SK-N-SH (cell line): ENCODE measurements at regions not wholly inside any gene's neighbourhood (a gene's known extent, or its start where the extent isn't known, plus 50 kb on each side); places are given as distances from the start of the nearest gene placed in this dataset.

Source experiments
- CTCF ChIA-PET: fragments of 300-600, 350-600 bp; formaldehyde crosslinking; extraction: SDS; loops from one replicate; lab custom pipeline; 2021; lab: Yijun Ruan, JAX
- POLR2A ChIA-PET: fragments of 350-600 bp; sonication (Branson Sonifier 250); formaldehyde crosslinking; extraction: SDS; loops from one replicate; lab custom pipeline; 2020; ENCODE audit warnings: antibody characterized with exemption, inconsistent platforms; lab: Yijun Ruan, JAX
- DNase-seq: peaks from one replicate; pipeline ENCODE4 v3.0.0; 2012
- H2AFZ ChIP-seq: fragments of 200-600 bp; sonication (generic); 2 replicates; pipeline ENCODE4 v1.8.1; 2016; ENCODE audit warnings: antibody characterized with exemption, mild to moderate bottlenecking, low read depth
- H3F3A ChIP-seq: fragments of 200-600 bp; sonication (generic); replicated peaks from 2 replicates; pipeline ENCODE3; 2016; ENCODE audit warnings: antibody characterized with exemption, mild to moderate bottlenecking; ENCODE audit not compliant: insufficient read depth
- H3K27ac ChIP-seq, 2 experiments: fragments of 200-500 bp in 1 of 2; fragments of 200-600 bp in 1 of 2; sonication (Bioruptor generic) in 1 of 2; sonication (generic), shearing (Covaris generic) in 1 of 2; 2 replicates each; pipeline versions ENCODE4 v1.5.1 to v1.6.1; 2014 to 2016; ENCODE audit warnings: low read depth in 2 of 2, inconsistent platforms in 1 of 2, low read length in 1 of 2, mild to moderate bottlenecking in 1 of 2, mixed read lengths in 1 of 2
- H3K27me3 ChIP-seq: fragments of 200-600 bp; sonication (generic), shearing (Covaris generic); 2 replicates; pipeline ENCODE4 v1.6.1; 2016; ENCODE audit warnings: mixed run types; ENCODE audit not compliant: insufficient read depth
- H3K36me3 ChIP-seq, 2 experiments: fragments of 200-500 bp in 1 of 2; fragments of 200-600 bp in 1 of 2; sonication (Bioruptor generic) in 1 of 2; sonication (generic) in 1 of 2; replicated peaks in 1 of 2; 2 replicates each; pipeline versions ENCODE3 to v1.5.1; 2014 to 2016; ENCODE audit warnings: low read length in 1 of 2, mild to moderate bottlenecking in 1 of 2; ENCODE audit not compliant: insufficient read depth in 2 of 2, control insufficient read depth in 1 of 2
- H3K4me1 ChIP-seq, 2 experiments: fragments of 200-500 bp in 1 of 2; fragments of 200-600 bp in 1 of 2; sonication (Bioruptor generic) in 1 of 2; sonication (generic), shearing (Covaris generic) in 1 of 2; 2 replicates each; pipeline versions ENCODE4 v1.5.1 to v1.6.1; 2014 to 2016; ENCODE audit warnings: low read depth in 1 of 2, low read length in 1 of 2, mixed run types in 1 of 2; ENCODE audit not compliant: insufficient read depth in 2 of 2, control insufficient read depth in 1 of 2
- H3K4me2 ChIP-seq: fragments of 200-600 bp; sonication (generic), shearing (Covaris generic); 2 replicates; pipeline ENCODE4 v1.6.1; 2017; ENCODE audit warnings: mixed run types
- H3K4me3 ChIP-seq, 2 experiments: fragments of 200-500 bp in 1 of 2; fragments of 200-600 bp in 1 of 2; sonication (Bioruptor generic) in 1 of 2; sonication (generic), shearing (Covaris generic) in 1 of 2; 2 replicates each; pipeline versions ENCODE4 v1.5.1 to v1.8.1; 2014 to 2016; ENCODE audit warnings: low read depth in 2 of 2, inconsistent platforms in 1 of 2, low read length in 1 of 2, mild to moderate bottlenecking in 1 of 2, mixed read lengths in 1 of 2, moderate library complexity in 1 of 2
- H3K79me2 ChIP-seq: fragments of 200-600 bp; sonication (generic); 2 replicates; pipeline ENCODE4 v1.8.1; 2017; ENCODE audit warnings: mild to moderate bottlenecking; ENCODE audit not compliant: insufficient read depth
- H3K9ac ChIP-seq: fragments of 200-600 bp; sonication (generic); 2 replicates; pipeline ENCODE4 v1.6.1; 2017; ENCODE audit warnings: mixed run types
- H3K9me2 ChIP-seq: fragments of 200-600 bp; sonication (generic); 2 replicates; pipeline ENCODE4 v1.6.1; 2017; ENCODE audit warnings: mixed run types
- H3K9me3 ChIP-seq: fragments of 200-600 bp; sonication (generic); 2 replicates; pipeline ENCODE4 v1.6.1; 2017; ENCODE audit warnings: mixed run types, mild to moderate bottlenecking, moderate library complexity
- H4K20me1 ChIP-seq: fragments of 200-600 bp; sonication (generic); 2 replicates; pipeline ENCODE4 v1.6.1; 2017; ENCODE audit warnings: mild to moderate bottlenecking, mixed run types; ENCODE audit not compliant: insufficient read depth
- ELF1 ChIP-seq: IDR thresholded peaks from 2 replicates; pipeline ENCODE4 v1.4.0; 2012
- EZH2phosphoT487 ChIP-seq: fragments of 200-600 bp; sonication (generic); IDR thresholded peaks from 2 replicates; pipeline ENCODE4 v1.6.1; 2017; ENCODE audit warnings: low read depth, mixed run types, mild to moderate bottlenecking, antibody characterized with exemption, moderate library complexity, borderline replicate concordance
- FOSL2 ChIP-seq: IDR thresholded peaks from 2 replicates; pipeline ENCODE4 v1.4.0; 2012; ENCODE audit warnings: low read depth, mild to moderate bottlenecking, moderate library complexity, borderline replicate concordance
- FOXJ3 ChIP-seq: sonication (generic); formaldehyde crosslinking; IDR thresholded peaks from 2 replicates; pipeline ENCODE4 v1.5.1; 2020; ENCODE audit warnings: mild to moderate bottlenecking, missing genetic modification reagents
- MXI1 ChIP-seq: IDR thresholded peaks from 2 replicates; pipeline ENCODE4 v1.6.1; 2012; ENCODE audit warnings: mild to moderate bottlenecking, low read depth, low read length, improper control_type of control experiment
- NFIC ChIP-seq: IDR thresholded peaks from 2 replicates; pipeline ENCODE4 v1.4.0; 2012; ENCODE audit warnings: borderline replicate concordance
- NRF1 ChIP-seq: IDR thresholded peaks from 2 replicates; pipeline ENCODE4 v1.6.1; 2012; ENCODE audit warnings: low read depth, mild to moderate bottlenecking, low read length
- RAD21 ChIP-seq: IDR thresholded peaks from 2 replicates; pipeline ENCODE4 v1.6.1; 2012; ENCODE audit warnings: mild to moderate bottlenecking, low read length
- RFX5 ChIP-seq: IDR thresholded peaks from 2 replicates; pipeline ENCODE4 v1.6.1; 2012; ENCODE audit warnings: mild to moderate bottlenecking, improper control_type of control experiment, low read length
- WGBS: methylation state at CpG from one replicate; pipeline ENCODE4 v1.1.6; 2017; ENCODE audit warnings: low lambda C conversion rate; 5-methylcytosine and 5-hydroxymethylcytosine counted together
- TF ChIP-seq, protein P1 (sequence below): IDR thresholded peaks from 2 replicates; pipeline ENCODE4 v1.4.0; 2012; ENCODE audit warnings: low read depth, borderline replicate concordance

DNA sequence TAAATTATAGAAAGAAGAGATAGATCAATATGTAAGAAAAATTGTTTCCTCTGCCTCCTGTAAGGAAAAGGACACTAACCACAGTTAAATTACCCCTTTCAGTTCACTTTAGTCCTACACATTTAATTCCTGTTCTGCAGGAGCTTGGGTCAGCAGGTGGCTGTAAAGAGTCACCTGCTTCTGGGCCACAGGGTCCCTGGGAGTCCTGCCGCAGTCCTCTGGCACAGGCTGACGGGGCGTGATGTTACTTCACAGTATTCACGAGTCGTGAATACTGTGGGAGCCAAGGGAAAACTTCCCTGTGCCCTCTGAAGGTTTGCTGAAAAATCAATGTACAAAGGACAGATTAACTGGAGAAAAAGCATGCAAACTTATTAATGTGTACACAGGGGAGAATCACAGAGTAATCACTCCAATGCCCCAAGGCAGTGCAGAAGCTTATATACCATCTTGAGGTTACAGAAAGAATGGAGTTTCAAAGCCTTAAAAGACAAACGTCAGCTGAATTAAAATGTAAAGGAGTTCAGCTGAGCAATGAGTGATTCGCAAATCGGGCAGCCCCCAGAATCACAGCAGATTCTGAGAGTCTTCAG is 125.8 kb upstream of the TMTC4 start:
- Histone ChIP-seq H3K4me2 (no peak overlapping the region), H3K9me2 (no peaks in the 10 kb centered on the region), H3K4me3 (no peak overlapping the region), H3K27ac (no peak overlapping the region), H3K9me3 (no peaks in the 10 kb centered on the region), H3K36me3 (no peaks in the 10 kb centered on the region), H3K9ac (no peak overlapping the region), H3K27me3 (no peaks in the 10 kb centered on the region), H3F3A (no peaks in the 10 kb centered on the region), H4K20me1 (no peaks in the 10 kb centered on the region), H3K79me2 (no peaks in the 10 kb centered on the region), H3K4me1 (no peaks in the 10 kb centered on the region; a peak in 2 of 4 replicates), H2AFZ (no peak overlapping the region)
- ChIA-PET POLR2A (no interaction called here), CTCF (interaction anchor here (1.8 kb wide), 1 partner anchor 26 kb away, joined by 6 read pairs; no protein-coding TSS in a partner anchor)
- DNase-seq, result no peak
- TF ChIP-seq FOSL2, result no peak
- TF ChIP-seq ELF1, result no peak
- TF ChIP-seq, protein P1, sequence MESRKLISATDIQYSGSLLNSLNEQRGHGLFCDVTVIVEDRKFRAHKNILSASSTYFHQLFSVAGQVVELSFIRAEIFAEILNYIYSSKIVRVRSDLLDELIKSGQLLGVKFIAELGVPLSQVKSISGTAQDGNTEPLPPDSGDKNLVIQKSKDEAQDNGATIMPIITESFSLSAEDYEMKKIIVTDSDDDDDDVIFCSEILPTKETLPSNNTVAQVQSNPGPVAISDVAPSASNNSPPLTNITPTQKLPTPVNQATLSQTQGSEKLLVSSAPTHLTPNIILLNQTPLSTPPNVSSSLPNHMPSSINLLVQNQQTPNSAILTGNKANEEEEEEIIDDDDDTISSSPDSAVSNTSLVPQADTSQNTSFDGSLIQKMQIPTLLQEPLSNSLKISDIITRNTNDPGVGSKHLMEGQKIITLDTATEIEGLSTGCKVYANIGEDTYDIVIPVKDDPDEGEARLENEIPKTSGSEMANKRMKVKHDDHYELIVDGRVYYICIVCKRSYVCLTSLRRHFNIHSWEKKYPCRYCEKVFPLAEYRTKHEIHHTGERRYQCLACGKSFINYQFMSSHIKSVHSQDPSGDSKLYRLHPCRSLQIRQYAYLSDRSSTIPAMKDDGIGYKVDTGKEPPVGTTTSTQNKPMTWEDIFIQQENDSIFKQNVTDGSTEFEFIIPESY, result no peak
- no peak for TF ChIP-seq EZH2phosphoT487
- TF ChIP-seq NFIC, result no peak
- TF ChIP-seq RAD21, result no peak
- no peak for TF ChIP-seq FOXJ3 (CRISPR knock-in tag)
- TF ChIP-seq RFX5, result no peak
- no peak for TF ChIP-seq NRF1
- 76% methylated on average over 8 of the region's 8 CpGs for WGBS

DNA sequence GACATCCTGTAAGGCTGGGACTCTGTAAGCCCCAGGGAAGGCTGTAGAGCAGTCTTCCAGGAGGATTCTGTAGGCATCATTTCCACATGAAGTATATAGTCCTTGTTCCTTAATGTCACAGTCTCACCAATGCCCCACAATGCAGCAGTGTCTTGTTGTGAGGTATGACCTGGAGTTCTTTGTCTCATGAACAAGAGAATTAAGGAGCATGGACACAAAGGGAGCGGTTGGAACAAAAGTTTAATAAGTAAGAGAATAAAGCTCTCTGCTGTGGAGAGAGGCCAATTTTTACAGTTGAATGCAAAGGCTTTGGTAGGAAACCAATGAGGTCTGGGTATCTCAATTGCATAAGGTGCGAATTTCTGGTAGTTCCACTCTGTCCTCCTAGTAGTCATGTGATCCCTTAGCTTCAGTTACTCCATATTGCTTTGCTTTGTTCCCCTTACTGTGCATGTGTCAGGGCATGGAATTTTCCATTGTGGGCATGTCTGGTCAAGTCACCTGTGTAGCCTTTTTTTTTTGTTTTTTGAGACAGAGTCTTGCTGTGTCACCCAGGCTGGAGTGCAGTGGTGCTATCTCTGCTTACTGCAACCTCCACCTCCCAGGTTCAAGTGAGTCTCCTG is 124.3 kb upstream of the TMTC4 start:
- no peaks in the 10 kb centered on the region for H3K27me3 ChIP-seq
- CTCF ChIA-PET, result no interaction called here
- no peak overlapping the region for H2AFZ ChIP-seq
- H3K27ac ChIP-seq, result no peak overlapping the region
- H3K9me3 ChIP-seq, result no peaks in the 10 kb centered on the region
- no peaks in the 10 kb centered on the region for H3K79me2 ChIP-seq
- H3K4me1 ChIP-seq, result no peaks in the 10 kb centered on the region; a peak in 2 of 4 replicates
- TF ChIP-seq MXI1 (no peak), EZH2phosphoT487 (no peak), NRF1 (no peak)
- TF ChIP-seq, all 33 proteins: peak for 0
- POLR2A ChIA-PET, result no interaction called here
- Histone ChIP-seq H3K9me2 (no peaks in the 10 kb centered on the region), H3K36me3 (no peaks in the 10 kb centered on the region), H3K4me3 (no peak overlapping the region), H3K9ac (no peak overlapping the region), H3F3A (no peaks in the 10 kb centered on the region), H3K4me2 (no peak overlapping the region), H4K20me1 (no peaks in the 10 kb centered on the region)
- 37% methylated on average over 2 of the region's 2 CpGs for WGBS
- DNase-seq, result no peak
